Mesendoderm (in vitro differentiated cells): ENCODE measurements at regions not wholly inside any gene's neighbourhood (a gene's known extent, or its start where the extent isn't known, plus 50 kb on each side); places are given as distances from the start of the nearest gene placed in this dataset.

ENCODE experiments used
- DNase-seq: peaks from one replicate; pipeline ENCODE4 v3.0.0; 2013
- H2AK5ac ChIP-seq: 2 replicates; pipeline ENCODE4 v1.6.1; 2013; ENCODE audit warnings: low read length, inconsistent platforms
- H2BK120ac ChIP-seq: 2 replicates; pipeline ENCODE4 v1.6.1; 2013; ENCODE audit warnings: low read depth, mild to moderate bottlenecking, low read length, moderate library complexity, mixed read lengths
- H2BK15ac ChIP-seq: replicated peaks from 2 replicates; pipeline ENCODE4 v1.6.1; 2013; ENCODE audit warnings: low read depth, mild to moderate bottlenecking, moderate library complexity
- H2BK5ac ChIP-seq: 2 replicates; pipeline ENCODE4 v1.6.1; 2013; ENCODE audit warnings: low read length, inconsistent platforms
- H3K18ac ChIP-seq: 2 replicates; pipeline ENCODE4 v1.6.1; 2013; ENCODE audit warnings: mild to moderate bottlenecking, low read length, mixed read lengths
- H3K23ac ChIP-seq: one replicate; pipeline ENCODE4 v1.6.1; 2013; ENCODE audit warnings: low read length
- H3K27ac ChIP-seq: 2 replicates; pipeline ENCODE4 v1.5.1; 2013; ENCODE audit warnings: low read depth, mild to moderate bottlenecking, inconsistent platforms, low read length, moderate library complexity
- H3K27me3 ChIP-seq: 2 replicates; pipeline ENCODE4 v1.6.1; 2013; ENCODE audit warnings: low read length, control low read depth, mild to moderate bottlenecking, inconsistent platforms; ENCODE audit not compliant: insufficient read depth, poor library complexity
- H3K36me3 ChIP-seq: 2 replicates; pipeline ENCODE4 v1.6.1; 2013; ENCODE audit warnings: low read length, inconsistent platforms; ENCODE audit not compliant: control insufficient read depth, insufficient read depth
- H3K4ac ChIP-seq: one replicate; pipeline ENCODE4 v1.6.1; 2013; ENCODE audit warnings: low read depth, mild to moderate bottlenecking, low read length, moderate library complexity
- H3K4me1 ChIP-seq: 2 replicates; pipeline ENCODE4 v1.6.1; 2013; ENCODE audit warnings: low read depth, low read length, inconsistent platforms; ENCODE audit not compliant: control insufficient read depth
- H3K4me2 ChIP-seq: 2 replicates; pipeline ENCODE4 v1.6.1; 2013; ENCODE audit warnings: low read length
- H3K4me3 ChIP-seq: 2 replicates; pipeline ENCODE4 v1.5.1; 2013; ENCODE audit warnings: mild to moderate bottlenecking, low read length
- H3K56ac ChIP-seq: one replicate; pipeline ENCODE4 v1.6.1; 2013; ENCODE audit warnings: low read length
- H3K79me1 ChIP-seq: 2 replicates; pipeline ENCODE4 v1.6.1; 2013; ENCODE audit warnings: low read length, inconsistent platforms
- H3K79me2 ChIP-seq: 2 replicates; pipeline ENCODE4 v1.6.1; 2013; ENCODE audit warnings: mild to moderate bottlenecking, low read length; ENCODE audit not compliant: control insufficient read depth, insufficient read depth
- H3K9ac ChIP-seq: 2 replicates; pipeline ENCODE4 v1.6.1; 2013; ENCODE audit warnings: low read length, inconsistent platforms
- H4K5ac ChIP-seq: one replicate; pipeline ENCODE4 v1.6.1; 2013; ENCODE audit warnings: low read length
- H4K8ac ChIP-seq: one replicate; pipeline ENCODE4 v1.6.1; 2013; ENCODE audit warnings: low read depth, mild to moderate bottlenecking, control low read depth, low read length, moderate library complexity
- WGBS: extraction: QIAGEN DNeasy Blood & Tissue Kit; methylation state at CpG from one replicate; pipeline ENCODE4 v1.1.7; 2013; ENCODE audit warnings: low lambda C conversion rate, missing lambda C conversion rate; ENCODE audit not compliant: insufficient coverage; ENCODE audit errors: extremely low coverage; 5-methylcytosine and 5-hydroxymethylcytosine counted together

GRCh38 chr7:16080131-16080530 lies 341.2 kb downstream of the CRPPA start:
- H3K36me3 ChIP-seq = no peaks in the 10 kb centered on the region
- DNase-seq = no peak
- H3K27me3 ChIP-seq = no peaks in the 10 kb centered on the region
- no peak overlapping the region for H3K4me2 ChIP-seq
- H3K4ac ChIP-seq = no peak overlapping the region
- H3K27ac ChIP-seq = no peak overlapping the region
- no peak overlapping the region for H3K18ac ChIP-seq
- no peak overlapping the region for H3K23ac ChIP-seq
- no peak overlapping the region for H2BK15ac ChIP-seq
- H3K9ac ChIP-seq = no peak overlapping the region
- WGBS = no CpG with 5 or more reads among the region's 2 CpGs
- no peaks in the 10 kb centered on the region for H3K79me1 ChIP-seq
- H4K5ac ChIP-seq = no peak overlapping the region
- no peak overlapping the region for H2AK5ac ChIP-seq
- no peak overlapping the region for H3K4me3 ChIP-seq
- no peak overlapping the region for H4K8ac ChIP-seq
- no peak overlapping the region for H2BK120ac ChIP-seq
- no peaks in the 10 kb centered on the region for H3K4me1 ChIP-seq
- H2BK5ac ChIP-seq = no peak overlapping the region
- no peaks in the 10 kb centered on the region for H3K79me2 ChIP-seq
- no peak overlapping the region for H3K56ac ChIP-seq

GRCh38 chr7:16079723-16080122 lies 341.6 kb downstream of the CRPPA start:
- H3K36me3 ChIP-seq = no peaks in the 10 kb centered on the region
- no peak overlapping the region for H4K5ac ChIP-seq
- H3K79me2 ChIP-seq = no peaks in the 10 kb centered on the region
- H2BK120ac ChIP-seq = no peak overlapping the region
- no peak overlapping the region for H3K4ac ChIP-seq
- H2AK5ac ChIP-seq = no peak overlapping the region
- H3K79me1 ChIP-seq = no peaks in the 10 kb centered on the region
- no CpG with 5 or more reads among the region's 3 CpGs for WGBS
- no peak overlapping the region for H4K8ac ChIP-seq
- no peak overlapping the region for H3K9ac ChIP-seq
- no peak overlapping the region for H3K27ac ChIP-seq
- H3K56ac ChIP-seq = no peak overlapping the region
- no peak overlapping the region for H2BK15ac ChIP-seq
- H3K4me3 ChIP-seq = no peak overlapping the region
- no peaks in the 10 kb centered on the region for H3K4me1 ChIP-seq
- H3K23ac ChIP-seq = no peak overlapping the region
- H3K27me3 ChIP-seq = no peaks in the 10 kb centered on the region
- H2BK5ac ChIP-seq = no peak overlapping the region
- H3K4me2 ChIP-seq = no peak overlapping the region
- no peak overlapping the region for H3K18ac ChIP-seq
- DNase-seq = no peak

- no peak overlapping the region for H2BK5ac ChIP-seq
- no peak overlapping the region for H3K9ac ChIP-seq
- no peaks in the 10 kb centered on the region for H3K4me1 ChIP-seq
- no peaks in the 10 kb centered on the region for H3K79me2 ChIP-seq
- no peak overlapping the region for H3K4ac ChIP-seq
- no peak overlapping the region for H3K56ac ChIP-seq
- no peak overlapping the region for H4K8ac ChIP-seq
- no peaks in the 10 kb centered on the region for H3K27me3 ChIP-seq
- no CpG with 5 or more reads among the region's 3 CpGs for WGBS
- no peak overlapping the region for H3K18ac ChIP-seq
- H3K23ac ChIP-seq = no peak overlapping the region
- H4K5ac ChIP-seq = no peak overlapping the region
- H3K79me1 ChIP-seq = no peaks in the 10 kb centered on the region
- H2BK15ac ChIP-seq = no peak overlapping the region
- H2AK5ac ChIP-seq = no peak overlapping the region
- H2BK120ac ChIP-seq = no peak overlapping the region
- peak; percentile 84 for DNase-seq
- no peak overlapping the region for H3K27ac ChIP-seq
- H3K4me3 ChIP-seq = no peak overlapping the region
- H3K4me2 ChIP-seq = no peak overlapping the region
- no peaks in the 10 kb centered on the region for H3K36me3 ChIP-seq
These were observed 343.0 kb downstream of the CRPPA start for GRCh38 chr7:16078076-16078952.

GRCh38 chr7:16071246-16071857 lies 350.0 kb downstream of the CRPPA start:
- no CpG with 5 or more reads among the region's 6 CpGs for WGBS
- Histone ChIP-seq H3K56ac (no peak overlapping the region), H3K4me1 (no peaks in the 10 kb centered on the region), H2BK120ac (no peak overlapping the region), H2BK5ac (no peak overlapping the region), H3K4me2 (no peak overlapping the region), H3K36me3 (no peaks in the 10 kb centered on the region), H2BK15ac (no peak overlapping the region), H3K27ac (no peak overlapping the region), H3K79me2 (no peaks in the 10 kb centered on the region), H4K8ac (no peak overlapping the region), H3K18ac (no peak overlapping the region), H3K23ac (no peak overlapping the region), H2AK5ac (no peak overlapping the region), H3K79me1 (no peaks in the 10 kb centered on the region), H3K27me3 (no peaks in the 10 kb centered on the region), H3K4me3 (no peak overlapping the region), H4K5ac (no peak overlapping the region), H3K9ac (no peak overlapping the region), H3K4ac (no peak overlapping the region)
- peak; percentile 67 for DNase-seq

- no peak overlapping the region for H4K5ac ChIP-seq
- no peak overlapping the region for H2BK120ac ChIP-seq
- H3K4ac ChIP-seq = no peak overlapping the region
- H3K4me2 ChIP-seq = no peak overlapping the region
- no peak overlapping the region for H3K9ac ChIP-seq
- no peak overlapping the region for H3K27ac ChIP-seq
- H2BK15ac ChIP-seq = no peak overlapping the region
- H3K27me3 ChIP-seq = no peaks in the 10 kb centered on the region
- no peak overlapping the region for H2BK5ac ChIP-seq
- no peak overlapping the region for H4K8ac ChIP-seq
- no peak overlapping the region for H2AK5ac ChIP-seq
- H3K4me3 ChIP-seq = no peak overlapping the region
- no peaks in the 10 kb centered on the region for H3K36me3 ChIP-seq
- no peak for DNase-seq
- H3K79me1 ChIP-seq = no peaks in the 10 kb centered on the region
- H3K56ac ChIP-seq = no peak overlapping the region
- H3K18ac ChIP-seq = no peak overlapping the region
- no peaks in the 10 kb centered on the region for H3K4me1 ChIP-seq
- WGBS = no CpG with 5 or more reads among the region's 3 CpGs
- H3K79me2 ChIP-seq = no peaks in the 10 kb centered on the region
- H3K23ac ChIP-seq = no peak overlapping the region
These were observed 350.5 kb downstream of the CRPPA start for GRCh38 chr7:16070806-16071205.
